Lower leg skin (tissue), 3 donors: ENCODE measurements at regions not wholly inside any gene's neighbourhood (a gene's known extent, or its start where the extent isn't known, plus 50 kb on each side); places are given as distances from the start of the nearest gene placed in this dataset.

Experiments used
- CTCF ChIP-seq, 3 donors: fragments of 450-650 bp; IDR thresholded peaks; one replicate each; pipeline ENCODE4 v1.5.1; 2016; ENCODE audit warnings: antibody characterized with exemption in 3 of 3, mild to moderate bottlenecking in 3 of 3, moderate library complexity in 2 of 3
- POLR2A ChIP-seq, 2 donors: fragments of 450-650 bp; IDR thresholded peaks; one replicate each; pipeline ENCODE4 v1.6.1; 2016 to 2017; ENCODE audit warnings: antibody characterized with exemption in 2 of 2, mild to moderate bottlenecking in 1 of 2, moderate library complexity in 1 of 2

GRCh38 chr7:36091874-36092176, 61.2 kb upstream of the EEPD1 start:
- TF ChIP-seq POLR2A (IDR thresholded peaks at IDR 0.05), result no peak
- TF ChIP-seq CTCF (IDR thresholded peaks at IDR 0.05), result no peak
